Immature natural killer cell (primary cell): ENCODE measurements at regions not wholly inside any gene's neighbourhood (a gene's known extent, or its start where the extent isn't known, plus 50 kb on each side); places are given as distances from the start of the nearest gene placed in this dataset.
"Not testable (repeated sequence)": the region's sequence is repeated elsewhere in the genome, so short reads cannot be mapped to it uniquely, and the experiment has no call there.

Source experiments
- DNase-seq, 3 donors: peaks; one replicate each; pipeline ENCODE4 v3.0.0; 2022; ENCODE audit warnings: mixed read lengths in 1 of 3
- H3K27ac Mint-ChIP-seq, 6 donors: one replicate each; pipeline ENCODE4 v1.8.0; 2020; ENCODE audit warnings: mixed read lengths in 6 of 6, mild to moderate bottlenecking in 5 of 6, inconsistent platforms in 4 of 6, moderate library complexity in 3 of 6
- H3K27me3 Mint-ChIP-seq, 3 donors: one replicate each; pipeline ENCODE4 v1.8.0; 2020 to 2021; ENCODE audit warnings: low read depth in 3 of 3, mild to moderate bottlenecking in 3 of 3, mixed read lengths in 3 of 3, moderate library complexity in 3 of 3, inconsistent platforms in 1 of 3
- H3K36me3 Mint-ChIP-seq, 3 donors: one replicate each; pipeline ENCODE4 v1.8.0; 2020; ENCODE audit warnings: mixed read lengths in 3 of 3, inconsistent platforms in 2 of 3, mild to moderate bottlenecking in 2 of 3
- H3K4me1 Mint-ChIP-seq, 2 donors: one replicate each; pipeline ENCODE4 v1.8.0; 2020; ENCODE audit warnings: inconsistent platforms in 2 of 2, mild to moderate bottlenecking in 2 of 2, mixed read lengths in 2 of 2, moderate library complexity in 1 of 2
- H3K4me3 Mint-ChIP-seq, 5 donors: one replicate each; pipeline ENCODE4 v1.8.0; 2020; ENCODE audit warnings: mild to moderate bottlenecking in 5 of 5, mixed read lengths in 5 of 5, inconsistent platforms in 3 of 5, moderate library complexity in 3 of 5
- H3K9me3 Mint-ChIP-seq, 6 donors: one replicate each; pipeline ENCODE4 v1.8.0; 2020; ENCODE audit warnings: mild to moderate bottlenecking in 6 of 6, mixed read lengths in 6 of 6, inconsistent platforms in 4 of 6, moderate library complexity in 3 of 6

DNA sequence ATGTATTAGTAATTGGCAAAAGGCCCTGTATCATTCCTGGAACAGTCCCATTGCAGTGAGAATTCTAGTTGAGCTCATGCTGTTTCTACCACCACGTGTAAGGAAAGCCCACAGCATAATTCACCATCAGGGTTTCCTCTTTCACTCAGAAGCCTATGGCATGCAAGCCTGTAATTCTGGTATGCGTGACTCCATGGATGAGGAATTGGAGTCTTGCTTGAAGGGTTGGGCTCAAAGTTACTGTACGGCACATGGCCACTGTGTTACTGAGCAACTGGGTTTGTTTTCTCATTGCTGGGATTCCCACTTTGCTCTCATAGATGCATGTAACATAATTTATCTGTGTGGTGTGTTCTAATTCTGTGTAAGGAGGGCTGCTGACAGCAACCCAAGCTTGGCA is 132.3 kb upstream of the NR3C2 start:
- Mint-ChIP-seq H3K36me3 (no peaks in the 10 kb centered on the region), H3K4me1 (no peaks in the 10 kb centered on the region), H3K4me3 (no peak overlapping the region), H3K27me3 (no peaks in the 10 kb centered on the region), H3K9me3 (peaks cover 2 to 17% (median 6%) of the 10 kb centered on the region in 6 donors), H3K27ac (no peak overlapping the region)
- no peak for DNase-seq

- H3K27ac Mint-ChIP-seq = no peak overlapping the region
- H3K9me3 Mint-ChIP-seq = peaks cover 2 to 17% (median 7%) of the 10 kb centered on the region in 6 donors
- H3K4me1 Mint-ChIP-seq = no peaks in the 10 kb centered on the region
- no peak overlapping the region for H3K4me3 Mint-ChIP-seq
- no peak for DNase-seq
- H3K27me3 Mint-ChIP-seq = no peaks in the 10 kb centered on the region
- H3K36me3 Mint-ChIP-seq = no peaks in the 10 kb centered on the region
These were observed 131.9 kb upstream of the NR3C2 start for GRCh38 chr4:148574066-148574465.

- no peaks in the 10 kb centered on the region for H3K36me3 Mint-ChIP-seq
- no peaks in the 10 kb centered on the region for H3K4me1 Mint-ChIP-seq
- no peak overlapping the region for H3K27ac Mint-ChIP-seq
- H3K9me3 Mint-ChIP-seq = peaks cover 3 to 21% (median 8%) of the 10 kb centered on the region in 6 donors
- H3K4me3 Mint-ChIP-seq = no peak overlapping the region
- no peak for DNase-seq
- no peaks in the 10 kb centered on the region for H3K27me3 Mint-ChIP-seq
These were observed 131.1 kb upstream of the NR3C2 start for GRCh38 chr4:148573296-148573695.

GRCh38 chr4:148565801-148566200 is 123.6 kb upstream of the NR3C2 start:
- Mint-ChIP-seq H3K9me3 (peaks cover 4 to 32% (median 7%) of the 10 kb centered on the region in 6 donors), H3K4me3 (no peak overlapping the region), H3K36me3 (no peaks in the 10 kb centered on the region), H3K27ac (no peak overlapping the region), H3K27me3 (peaks cover 0 to 5% (median 2%) of the 10 kb centered on the region in 3 donors), H3K4me1 (no peaks in the 10 kb centered on the region)
- no peak for DNase-seq

- DNase-seq = no peak
- H3K27me3 Mint-ChIP-seq = peaks cover 0 to 5% (median 2%) of the 10 kb centered on the region in 3 donors
- no peaks in the 10 kb centered on the region for H3K36me3 Mint-ChIP-seq
- H3K27ac Mint-ChIP-seq = no peak overlapping the region
- peaks cover 0 to 19% (median under 1%) of the 10 kb centered on the region in 6 donors for H3K9me3 Mint-ChIP-seq
- H3K4me1 Mint-ChIP-seq = no peaks in the 10 kb centered on the region
- H3K4me3 Mint-ChIP-seq = no peak overlapping the region
These were observed 121.5 kb upstream of the NR3C2 start for GRCh38 chr4:148563684-148564083.

GRCh38 chr4:148561467-148561866 is 119.3 kb upstream of the NR3C2 start:
- Mint-ChIP-seq H3K36me3 (no peaks in the 10 kb centered on the region), H3K4me3 (no peak overlapping the region), H3K27ac (no peak overlapping the region), H3K9me3 (peaks cover 0 to 11% (median 0%) of the 10 kb centered on the region in 6 donors), H3K27me3 (peaks cover 0 to 5% (median 4%) of the 10 kb centered on the region in 3 donors), H3K4me1 (no peaks in the 10 kb centered on the region)
- DNase-seq = no peak

GRCh38 chr4:148557793-148558192 is 115.6 kb upstream of the NR3C2 start:
- Mint-ChIP-seq H3K27me3 (peaks cover 0 to 4% (median 3%) of the 10 kb centered on the region in 3 donors), H3K9me3 (peaks cover 0 to 11% (median 0%) of the 10 kb centered on the region in 6 donors), H3K4me1 (no peaks in the 10 kb centered on the region), H3K27ac (no peak overlapping the region), H3K36me3 (no peaks in the 10 kb centered on the region), H3K4me3 (no peak overlapping the region)
- DNase-seq = no peak

DNA sequence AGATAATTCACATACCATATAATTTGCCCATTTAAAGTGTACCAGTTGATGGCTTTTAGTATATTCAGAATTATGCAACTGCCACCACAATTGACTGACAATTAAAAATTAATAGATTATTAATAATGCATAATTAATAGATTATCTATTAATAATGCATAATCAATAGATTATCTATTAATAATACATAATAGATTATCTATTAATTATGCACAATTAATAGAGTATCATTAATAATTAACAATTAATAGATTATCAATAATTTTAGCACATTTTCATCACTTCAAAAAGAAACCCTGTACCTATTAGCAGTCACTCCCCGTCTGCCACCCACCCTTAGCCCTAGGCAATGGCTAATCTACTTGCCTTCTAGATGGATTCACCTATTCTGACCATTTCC is 108.6 kb upstream of the NR3C2 start:
- no peaks in the 10 kb centered on the region for H3K4me1 Mint-ChIP-seq
- H3K9me3 Mint-ChIP-seq = peaks cover 0 to 7% (median 0%) of the 10 kb centered on the region in 6 donors
- DNase-seq = no peak
- no peak overlapping the region for H3K27ac Mint-ChIP-seq
- no peaks in the 10 kb centered on the region for H3K36me3 Mint-ChIP-seq
- H3K27me3 Mint-ChIP-seq = peaks cover 0 to 6% (median 0%) of the 10 kb centered on the region in 3 donors
- no peak overlapping the region for H3K4me3 Mint-ChIP-seq

- H3K36me3 Mint-ChIP-seq = no peaks in the 10 kb centered on the region
- no peak overlapping the region for H3K27ac Mint-ChIP-seq
- no peak for DNase-seq
- peaks cover 0 to 3% (median 0%) of the 10 kb centered on the region in 3 donors for H3K27me3 Mint-ChIP-seq
- no peak overlapping the region for H3K4me3 Mint-ChIP-seq
- peaks cover 0 to 6% (median 0%) of the 10 kb centered on the region in 6 donors for H3K9me3 Mint-ChIP-seq
- no peaks in the 10 kb centered on the region for H3K4me1 Mint-ChIP-seq
These were observed 100.9 kb upstream of the NR3C2 start for GRCh38 chr4:148542922-148543623.

DNA sequence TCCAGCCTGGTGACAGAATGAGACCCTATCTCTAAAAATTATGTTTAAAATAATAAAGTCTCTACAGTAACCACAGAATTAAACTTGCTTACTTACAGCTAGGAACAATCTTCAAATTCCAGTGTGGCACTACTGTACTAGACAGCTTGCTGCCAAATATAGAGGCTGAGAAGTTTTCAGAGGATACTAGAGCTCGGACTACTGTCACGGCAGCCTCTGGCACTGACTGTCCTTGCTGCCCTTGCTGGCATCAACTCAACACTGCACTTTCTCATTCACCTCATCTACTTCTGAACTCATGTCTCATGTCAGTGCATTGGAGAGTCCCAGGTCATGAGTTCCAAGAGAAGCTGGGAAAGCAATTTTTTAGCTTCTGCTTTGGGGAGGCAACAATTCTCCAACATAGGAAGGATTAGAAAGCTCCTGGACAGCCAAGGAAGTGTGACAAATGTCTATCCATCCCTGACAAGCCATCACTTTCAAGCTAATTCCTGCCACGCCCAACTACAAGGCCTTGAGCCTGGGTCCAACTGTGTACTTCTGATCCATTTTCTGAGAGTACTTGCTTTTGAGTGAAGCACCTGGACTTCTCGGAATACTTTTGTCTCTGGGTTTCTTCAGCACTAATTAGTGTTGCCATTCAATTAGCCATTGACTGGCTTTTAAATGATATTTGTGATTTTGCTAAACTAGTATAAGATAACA is 98.6 kb upstream of the NR3C2 start:
- no peak overlapping the region for H3K27ac Mint-ChIP-seq
- no peaks in the 10 kb centered on the region for H3K27me3 Mint-ChIP-seq
- DNase-seq = no peak
- peaks cover 0 to 6% (median 3%) of the 10 kb centered on the region in 6 donors for H3K9me3 Mint-ChIP-seq
- no peak overlapping the region for H3K4me3 Mint-ChIP-seq
- H3K4me1 Mint-ChIP-seq = no peaks in the 10 kb centered on the region
- H3K36me3 Mint-ChIP-seq = no peaks in the 10 kb centered on the region

GRCh38 chr4:148539387-148539786 is 97.2 kb upstream of the NR3C2 start:
- H3K36me3 Mint-ChIP-seq = peaks cover 0 to 3% (median 0%) of the 10 kb centered on the region in 3 donors
- H3K27me3 Mint-ChIP-seq = peaks cover 0 to under 1% (median 0%) of the 10 kb centered on the region in 3 donors
- no peak overlapping the region for H3K27ac Mint-ChIP-seq
- DNase-seq = no peak
- no peaks in the 10 kb centered on the region for H3K4me1 Mint-ChIP-seq
- H3K9me3 Mint-ChIP-seq = peaks cover 6 to 15% (median 12%) of the 10 kb centered on the region in 6 donors
- no peak overlapping the region for H3K4me3 Mint-ChIP-seq

DNA sequence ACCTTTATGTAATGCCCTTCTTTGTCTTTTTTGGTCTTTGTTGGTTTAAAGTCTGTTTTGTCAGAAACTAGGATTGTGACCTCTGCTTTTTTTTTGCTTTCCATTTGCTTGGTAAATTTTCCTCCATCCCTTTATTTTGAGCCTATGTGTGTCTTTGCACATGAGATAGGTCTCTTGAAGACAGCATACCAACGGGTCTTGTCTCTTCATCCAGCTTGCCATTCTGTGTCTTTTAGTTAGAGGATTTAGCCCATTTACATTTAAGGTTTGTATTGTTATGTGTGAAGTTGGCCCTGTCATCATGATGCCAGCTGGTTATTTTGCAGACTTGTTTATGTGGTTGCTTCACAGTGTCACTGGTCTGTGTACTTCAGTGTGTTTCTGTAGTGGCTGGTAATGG is 91.6 kb upstream of the NR3C2 start:
- H3K4me1 Mint-ChIP-seq, H3K4me3 Mint-ChIP-seq, H3K27ac Mint-ChIP-seq, H3K27me3 Mint-ChIP-seq, DNase-seq, H3K36me3 Mint-ChIP-seq: not testable (repeated sequence)
- H3K9me3 Mint-ChIP-seq = peaks cover 9 to 42% (median 25%) of the 10 kb centered on the region in 6 donors

DNA sequence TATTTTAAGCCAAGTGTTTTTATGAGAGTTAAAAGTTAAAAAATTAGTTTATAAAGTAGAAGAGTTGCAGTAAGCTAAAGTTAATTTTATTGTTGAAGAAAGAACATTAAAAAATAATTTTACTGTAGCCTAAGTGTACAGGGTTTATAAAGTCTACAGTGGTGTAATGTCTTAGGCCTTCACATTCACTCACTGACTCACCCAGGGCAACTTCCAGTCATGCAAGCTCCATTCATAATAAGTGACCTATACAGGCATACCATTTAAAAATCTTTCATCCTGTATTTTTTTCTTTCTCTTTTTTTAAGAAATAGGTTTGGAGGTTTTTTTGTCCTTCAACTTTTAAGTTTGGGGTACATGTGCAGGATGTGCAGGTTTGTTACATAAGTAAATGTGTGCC is 87.9 kb upstream of the NR3C2 start:
- no peak overlapping the region for H3K4me3 Mint-ChIP-seq
- H3K4me1 Mint-ChIP-seq = no peaks in the 10 kb centered on the region
- H3K36me3 Mint-ChIP-seq = peaks cover 0 to 3% (median 3%) of the 10 kb centered on the region in 3 donors
- H3K27me3 Mint-ChIP-seq = peaks cover 0 to 1% (median 1%) of the 10 kb centered on the region in 3 donors
- no peak overlapping the region for H3K27ac Mint-ChIP-seq
- DNase-seq = no peak
- peaks cover 14 to 35% (median 22%) of the 10 kb centered on the region in 6 donors for H3K9me3 Mint-ChIP-seq

- Mint-ChIP-seq H3K27me3 (peaks cover 0 to 4% (median 0%) of the 10 kb centered on the region in 3 donors), H3K36me3 (no peaks in the 10 kb centered on the region)
These were observed 85.4 kb upstream of the NR3C2 start for GRCh38 chr4:148527571-148527970.

More at GRCh38 chr4:148527571-148527970, 85.4 kb upstream of the NR3C2 start:
- DNase-seq = no peak
- Mint-ChIP-seq H3K9me3 (peaks cover 0 to 10% (median 6%) of the 10 kb centered on the region in 6 donors), H3K4me3 (no peak overlapping the region), H3K27ac (no peak overlapping the region), H3K4me1 (no peaks in the 10 kb centered on the region)
